HEK293 (cell line): ENCODE measurements at regions not wholly inside any gene's neighbourhood (a gene's known extent, or its start where the extent isn't known, plus 50 kb on each side); places are given as distances from the start of the nearest gene placed in this dataset.

Experiments
- CTCF ChIA-PET: fragments of 350-600 bp; formaldehyde crosslinking; extraction: SDS; loops from one replicate; lab custom pipeline; 2021; ENCODE audit warnings: antibody characterized with exemption; lab: Yijun Ruan, JAX
- POLR2A ChIA-PET: fragments of 300-600 bp; formaldehyde crosslinking; extraction: SDS; loops from one replicate; lab custom pipeline; 2020; ENCODE audit warnings: antibody characterized with exemption, inconsistent platforms; lab: Yijun Ruan, JAX
- H3K27ac ChIP-seq: fragments of 200-500 bp; sonication (Bioruptor generic); 2 replicates; pipeline ENCODE4 v1.5.1; 2014; ENCODE audit warnings: low read depth, low read length, control low read depth, inconsistent platforms; ENCODE audit errors: extremely low read depth
- H3K36me3 ChIP-seq, 2 experiments: fragments of 200-500 bp in 1 of 2; sonication (Bioruptor generic) in 1 of 2; 1 replicate in 1 of 2; 2 replicates in 1 of 2; pipeline ENCODE4 v1.5.1; 2014 to 2017; ENCODE audit warnings: inconsistent platforms in 2 of 2, low read length in 2 of 2; ENCODE audit not compliant: control insufficient read depth in 2 of 2, insufficient read depth in 1 of 2
- H3K4me1 ChIP-seq: fragments of 200-500 bp; sonication (Bioruptor generic); 2 replicates; pipeline ENCODE4 v1.5.1; 2014; ENCODE audit warnings: mild to moderate bottlenecking, low read length, inconsistent platforms; ENCODE audit not compliant: control insufficient read depth, insufficient read depth
- H3K4me3 ChIP-seq: 2 replicates; pipeline ENCODE4 v1.5.1; 2011; ENCODE audit warnings: low read depth, mild to moderate bottlenecking, control low read depth, low read length, moderate library complexity
- H3K9me3 ChIP-seq: fragments of 200-500 bp; sonication (Bioruptor generic); 2 replicates; pipeline ENCODE4 v1.5.1; 2014; ENCODE audit warnings: low read depth, low read length, inconsistent platforms; ENCODE audit not compliant: control insufficient read depth, insufficient read depth
- GLI2 ChIP-seq: fragments of 450-650 bp; formaldehyde crosslinking; IDR thresholded peaks from 2 replicates; pipeline ENCODE4; 2017; ENCODE audit warnings: missing biosample characterization, missing genetic modification characterization, low read depth, borderline replicate concordance
- KLF10 ChIP-seq: fragments of 450-650 bp; IDR thresholded peaks from 2 replicates; pipeline ENCODE4 v1.5.1; 2018; ENCODE audit warnings: missing biosample characterization, mild to moderate bottlenecking, missing genetic modification characterization
- MZF1 ChIP-seq: fragments of 450-650 bp; formaldehyde crosslinking; IDR thresholded peaks from 2 replicates; pipeline ENCODE4 v1.5.1; 2017; ENCODE audit warnings: missing biosample characterization, missing genetic modification characterization, borderline replicate concordance
- PBX3 ChIP-seq: sonication (generic); formaldehyde crosslinking; IDR thresholded peaks from 2 replicates; pipeline ENCODE4 v1.8.1; 2022; ENCODE audit warnings: mild to moderate bottlenecking, moderate library complexity, missing genetic modification reagents
- SCRT1 ChIP-seq: fragments of 450-650 bp; formaldehyde crosslinking; IDR thresholded peaks from 2 replicates; pipeline ENCODE4 v1.5.1; 2016; ENCODE audit warnings: missing biosample characterization, missing genetic modification characterization, borderline replicate concordance
- SP2 ChIP-seq: fragments of 450-650 bp; formaldehyde crosslinking; IDR thresholded peaks from 2 replicates; pipeline ENCODE4 v1.5.1; 2016; ENCODE audit warnings: missing biosample characterization, missing genetic modification characterization
- YY1 ChIP-seq: fragments of 450-650 bp; formaldehyde crosslinking; IDR thresholded peaks from 2 replicates; pipeline ENCODE4 v1.5.1; 2018; ENCODE audit warnings: missing biosample characterization, missing genetic modification characterization
- ZBTB1 ChIP-seq: fragments of 450-650 bp; formaldehyde crosslinking; IDR thresholded peaks from 2 replicates; pipeline ENCODE4 v1.5.1; 2016; ENCODE audit warnings: missing biosample characterization, missing genetic modification characterization
- ZBTB11 ChIP-seq: fragments of 450-650 bp; formaldehyde crosslinking; conservative IDR thresholded peaks from 2 replicates; pipeline ENCODE4 v1.5.1; 2016; ENCODE audit warnings: low read depth, missing biosample characterization, missing genetic modification characterization
- ZBTB20 ChIP-seq: fragments of 450-650 bp; formaldehyde crosslinking; IDR thresholded peaks from 2 replicates; pipeline ENCODE4 v1.5.1; 2016; ENCODE audit warnings: missing biosample characterization, missing genetic modification characterization
- ZFP3 ChIP-seq: fragments of 450-650 bp; formaldehyde crosslinking; IDR thresholded peaks from 2 replicates; pipeline ENCODE4 v1.5.1; 2016; ENCODE audit warnings: low read depth, missing biosample characterization, missing genetic modification characterization
- ZNF114 ChIP-seq: fragments of 450-650 bp; formaldehyde crosslinking; IDR thresholded peaks from 2 replicates; pipeline ENCODE4 v1.5.0; 2017; ENCODE audit warnings: missing biosample characterization, missing genetic modification characterization
- ZNF138 ChIP-seq: fragments of 450-650 bp; formaldehyde crosslinking; IDR thresholded peaks from 2 replicates; pipeline ENCODE4 v1.5.1; 2016; ENCODE audit warnings: missing biosample characterization, missing genetic modification characterization, borderline replicate concordance
- ZNF157 ChIP-seq: fragments of 450-650 bp; formaldehyde crosslinking; IDR thresholded peaks from 2 replicates; pipeline ENCODE4 v1.5.1; 2016; ENCODE audit warnings: missing biosample characterization, missing genetic modification characterization
- ZNF19 ChIP-seq: fragments of 450-650 bp; formaldehyde crosslinking; IDR thresholded peaks from 2 replicates; pipeline ENCODE4; 2016; ENCODE audit warnings: missing biosample characterization, missing genetic modification characterization, low read depth
- ZNF274 ChIP-seq, 2 experiments: fragments of 200-500 bp in 1 of 2; fragments of 450-650 bp in 1 of 2; sonication (Bioruptor generic) in 1 of 2; formaldehyde crosslinking in 1 of 2; IDR thresholded peaks; 2 replicates each; pipeline versions ENCODE4 v1.5.1 to v1.6.1; 2014 to 2016; ENCODE audit warnings: borderline replicate concordance in 1 of 2, inconsistent platforms in 1 of 2, low read length in 1 of 2, missing biosample characterization in 1 of 2, missing genetic modification characterization in 1 of 2
- ZNF416 ChIP-seq: fragments of 450-650 bp; formaldehyde crosslinking; IDR thresholded peaks from 2 replicates; pipeline ENCODE4 v1.5.1; 2016; ENCODE audit warnings: missing biosample characterization, missing genetic modification characterization
- ZNF501 ChIP-seq: fragments of 450-650 bp; formaldehyde crosslinking; IDR thresholded peaks from 2 replicates; pipeline ENCODE4 v1.5.1; 2016; ENCODE audit warnings: missing biosample characterization, missing genetic modification characterization
- ZNF514 ChIP-seq: fragments of 450-650 bp; formaldehyde crosslinking; IDR thresholded peaks from 2 replicates; pipeline ENCODE4 v1.5.1; 2016; ENCODE audit warnings: missing biosample characterization, missing genetic modification characterization
- ZNF580 ChIP-seq: fragments of 450-650 bp; formaldehyde crosslinking; IDR thresholded peaks from 2 replicates; pipeline ENCODE4 v1.5.1; 2016; ENCODE audit warnings: missing biosample characterization, missing genetic modification characterization
- ZNF654 ChIP-seq: fragments of 450-650 bp; formaldehyde crosslinking; IDR thresholded peaks from 2 replicates; pipeline ENCODE4 v1.5.1; 2016; ENCODE audit warnings: low read depth, missing biosample characterization, missing genetic modification characterization
- ZNF747 ChIP-seq: fragments of 450-650 bp; formaldehyde crosslinking; IDR thresholded peaks from 2 replicates; pipeline ENCODE4 v1.5.1; 2016; ENCODE audit warnings: missing biosample characterization, missing genetic modification characterization
- ZNF777 ChIP-seq: fragments of 450-650 bp; formaldehyde crosslinking; IDR thresholded peaks from 2 replicates; pipeline ENCODE4 v1.5.1; 2017; ENCODE audit warnings: missing biosample characterization, missing genetic modification characterization, borderline replicate concordance
- ZSCAN16 ChIP-seq: fragments of 450-650 bp; formaldehyde crosslinking; IDR thresholded peaks from 2 replicates; pipeline ENCODE4 v1.5.1; 2016; ENCODE audit warnings: missing biosample characterization, missing genetic modification characterization
- ZSCAN30 ChIP-seq: fragments of 450-650 bp; IDR thresholded peaks from 2 replicates; pipeline ENCODE4 v1.5.1; 2018; ENCODE audit warnings: missing biosample characterization, mild to moderate bottlenecking, missing genetic modification characterization, moderate library complexity
- ZSCAN5A ChIP-seq: fragments of 450-650 bp; formaldehyde crosslinking; IDR thresholded peaks from 2 replicates; pipeline ENCODE4 v1.5.1; 2016; ENCODE audit warnings: missing biosample characterization, missing genetic modification characterization
- TF ChIP-seq, protein P1 (sequence below): fragments of 450-650 bp; formaldehyde crosslinking; optimal IDR thresholded peaks from 2 replicates; pipeline ENCODE3; 2016; ENCODE audit warnings: missing biosample characterization, mild to moderate bottlenecking, missing genetic modification characterization

- H3K9me3 ChIP-seq = no peaks in the 10 kb centered on the region
- CTCF ChIA-PET = interaction anchor here (0.9 to 1.5 kb wide), 2 partner anchors 119 to 188 kb away, joined by 3 read pairs; no protein-coding TSS in a partner anchor
- no peak for TF ChIP-seq YY1 (tag by site-specific recombination)
- no peak for TF ChIP-seq KLF10 (tag by site-specific recombination)
- peak; percentile 59 for TF ChIP-seq ZBTB20 (tag by site-specific recombination)
- TF ChIP-seq ZNF654 = peak; percentile 54
- 0 out of 2 replicates have a peak, but pooled peaks have one; percentile 11 for TF ChIP-seq ZSCAN30
- no peak for TF ChIP-seq SCRT1
- TF ChIP-seq ZNF777 (tag by site-specific recombination) = no peak
Observed at GRCh38 chr13:39263033-39263432, 224.8 kb downstream of the NHLRC3 start.

DNA sequence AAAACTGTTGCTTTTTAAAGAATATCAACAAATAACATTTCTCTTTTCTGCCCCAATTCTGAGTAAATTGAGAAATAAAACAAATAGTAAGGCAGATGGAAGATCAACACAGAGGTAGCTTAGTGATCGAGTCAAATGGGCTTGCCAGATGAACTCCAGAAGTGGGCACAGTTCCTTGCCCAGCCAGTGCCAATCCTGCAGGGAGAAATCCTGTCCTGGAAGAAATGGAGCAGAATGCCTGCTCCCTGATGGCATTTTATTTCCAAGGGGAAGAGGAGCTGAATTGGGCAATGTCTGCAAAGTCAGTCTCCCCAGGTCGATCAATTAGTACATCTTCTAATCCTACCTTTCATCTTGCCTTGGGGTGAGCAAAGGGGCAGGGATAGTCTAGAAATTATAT lies 225.3 kb downstream of the NHLRC3 start:
- Histone ChIP-seq H3K4me3 (no peak overlapping the region), H3K36me3 (no peaks in the 10 kb centered on the region), H3K9me3 (no peaks in the 10 kb centered on the region), H3K27ac (no peak overlapping the region), H3K4me1 (no peaks in the 10 kb centered on the region)
- ChIA-PET POLR2A (no interaction called here), CTCF (interaction anchor here (0.6 to 0.7 kb wide), 6 partner anchors 11 to 1299 kb away, joined by 3 to 4 read pairs (median 4); no protein-coding TSS in a partner anchor)
- TF ChIP-seq ZBTB1 (tag by site-specific recombination) (no peak), ZNF157 (no peak), ZFP3 (tag by site-specific recombination) (no peak), ZNF501 (tag by site-specific recombination) (no peak), SP2 (tag by site-specific recombination) (no peak), ZNF416 (tag by site-specific recombination) (no peak), GLI2 (tag by site-specific recombination) (no peak), ZSCAN5A (no peak), ZNF114 (tag by site-specific recombination) (no peak), ZNF19 (no peak), ZNF138 (tag by site-specific recombination) (no peak), ZNF580 (tag by site-specific recombination) (no peak), ZNF747 (tag by site-specific recombination) (no peak), MZF1 (tag by site-specific recombination) (no peak), ZBTB11 (no peak), ZNF274 (IDR thresholded peaks at IDR 0.05; ENCODE audit: low read length) (no peak), ZNF274 (tag by site-specific recombination; IDR thresholded peaks at IDR 0.05; ENCODE audit: borderline replicate concordance) (no peak), PBX3 (no peak), ZNF514 (no peak), ZSCAN16 (tag by site-specific recombination) (no peak)
- TF ChIP-seq, protein P1, sequence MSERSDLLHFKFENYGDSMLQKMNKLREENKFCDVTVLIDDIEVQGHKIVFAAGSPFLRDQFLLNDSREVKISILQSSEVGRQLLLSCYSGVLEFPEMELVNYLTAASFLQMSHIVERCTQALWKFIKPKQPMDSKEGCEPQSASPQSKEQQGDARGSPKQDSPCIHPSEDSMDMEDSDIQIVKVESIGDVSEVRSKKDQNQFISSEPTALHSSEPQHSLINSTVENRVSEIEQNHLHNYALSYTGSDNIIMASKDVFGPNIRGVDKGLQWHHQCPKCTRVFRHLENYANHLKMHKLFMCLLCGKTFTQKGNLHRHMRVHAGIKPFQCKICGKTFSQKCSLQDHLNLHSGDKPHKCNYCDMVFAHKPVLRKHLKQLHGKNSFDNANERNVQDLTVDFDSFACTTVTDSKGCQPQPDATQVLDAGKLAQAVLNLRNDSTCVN (tag by site-specific recombination) = no peak

More at GRCh38 chr13:39263033-39263432, 224.8 kb downstream of the NHLRC3 start:
- Histone ChIP-seq H3K4me1 (no peaks in the 10 kb centered on the region), H3K27ac (no peak overlapping the region), H3K36me3 (no peaks in the 10 kb centered on the region), H3K4me3 (no peak overlapping the region)
- POLR2A ChIA-PET = no interaction called here
